Renal cortical epithelial cell (primary cell): ENCODE measurements at regions not wholly inside any gene's neighbourhood (a gene's known extent, or its start where the extent isn't known, plus 50 kb on each side); places are given as distances from the start of the nearest gene placed in this dataset.

Source experiments
- DNase-seq: peaks from one replicate; pipeline ENCODE4 v3.0.0-alpha.2; 2011; ENCODE audit warnings: low read depth

DNA sequence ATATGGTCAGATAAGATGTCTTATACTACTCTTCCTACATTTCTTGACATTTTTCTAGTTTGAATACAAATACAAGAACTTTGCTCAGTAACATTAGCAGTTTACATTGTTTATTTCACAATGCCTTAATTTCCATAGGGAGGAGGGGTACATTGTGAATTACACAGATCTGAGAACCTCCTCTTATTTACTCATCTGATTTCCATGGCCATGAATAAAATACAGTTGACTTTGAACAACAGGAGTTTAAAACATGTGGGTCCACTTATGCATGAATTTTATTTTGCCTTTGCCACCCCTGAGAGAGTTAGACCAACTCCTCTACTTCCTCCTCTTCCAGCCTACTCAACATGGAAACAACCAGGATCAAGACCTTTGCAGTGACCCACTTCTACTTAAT lies 67.7 kb downstream of the MGST1 start:
- DNase-seq, result no peak

DNA sequence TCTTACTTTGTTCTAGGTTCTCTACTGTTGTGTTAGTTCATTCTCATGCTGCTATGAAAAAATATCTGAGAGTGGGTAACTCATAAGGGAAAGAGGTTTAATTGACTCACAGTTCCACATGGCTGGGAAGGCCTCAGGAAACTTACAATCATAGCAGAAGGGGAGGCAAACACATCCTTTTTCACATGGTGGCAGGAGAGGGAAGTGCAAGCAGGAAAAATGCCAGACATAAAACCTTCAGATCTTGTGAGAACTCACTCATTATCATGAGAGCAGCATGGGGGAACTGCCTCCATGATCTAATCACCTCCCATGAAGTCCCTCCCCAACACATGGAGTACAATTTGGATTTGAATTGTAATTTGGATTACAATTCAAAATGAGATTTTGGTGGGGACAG lies 69.6 kb downstream of the MGST1 start:
- DNase-seq, result no peak

DNA sequence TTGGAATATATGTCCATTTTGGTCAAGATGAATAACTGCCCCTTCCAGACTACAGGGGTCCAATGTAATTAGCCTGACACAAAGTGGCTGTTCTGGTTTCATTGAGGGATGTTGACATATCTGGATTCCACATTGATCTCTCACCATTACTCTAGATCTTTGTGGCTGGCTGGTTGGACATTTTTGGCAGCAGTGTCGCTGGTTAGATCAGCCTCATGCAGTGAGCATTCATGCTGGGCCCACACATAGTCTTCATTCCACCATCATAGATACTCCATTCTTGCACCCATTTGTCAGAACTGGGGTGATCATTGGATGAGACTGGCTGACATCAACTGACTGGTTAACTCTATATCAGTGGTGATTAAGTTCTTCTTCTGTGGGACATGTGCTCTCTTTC lies 74.4 kb downstream of the MGST1 start:
- no peak for DNase-seq

DNA sequence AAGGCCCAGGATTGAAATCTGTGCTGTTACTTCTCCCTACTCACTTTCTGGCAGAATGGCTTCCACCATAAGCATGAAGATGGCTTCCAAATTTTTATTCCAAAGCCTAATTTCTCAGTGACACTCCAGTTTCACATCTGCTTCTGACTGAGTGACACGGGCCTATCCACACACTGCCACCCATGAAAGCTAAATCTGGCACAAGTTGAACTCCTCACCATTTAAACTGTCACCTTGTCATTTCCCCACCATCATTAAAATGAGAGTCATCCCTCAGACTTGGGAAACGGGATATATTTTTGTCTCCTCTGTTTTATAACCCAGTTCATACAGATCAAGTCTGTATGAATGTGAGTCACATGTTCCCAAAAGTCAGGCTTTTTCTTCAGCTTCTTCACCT lies 77.1 kb downstream of the MGST1 start:
- no peak for DNase-seq

DNA sequence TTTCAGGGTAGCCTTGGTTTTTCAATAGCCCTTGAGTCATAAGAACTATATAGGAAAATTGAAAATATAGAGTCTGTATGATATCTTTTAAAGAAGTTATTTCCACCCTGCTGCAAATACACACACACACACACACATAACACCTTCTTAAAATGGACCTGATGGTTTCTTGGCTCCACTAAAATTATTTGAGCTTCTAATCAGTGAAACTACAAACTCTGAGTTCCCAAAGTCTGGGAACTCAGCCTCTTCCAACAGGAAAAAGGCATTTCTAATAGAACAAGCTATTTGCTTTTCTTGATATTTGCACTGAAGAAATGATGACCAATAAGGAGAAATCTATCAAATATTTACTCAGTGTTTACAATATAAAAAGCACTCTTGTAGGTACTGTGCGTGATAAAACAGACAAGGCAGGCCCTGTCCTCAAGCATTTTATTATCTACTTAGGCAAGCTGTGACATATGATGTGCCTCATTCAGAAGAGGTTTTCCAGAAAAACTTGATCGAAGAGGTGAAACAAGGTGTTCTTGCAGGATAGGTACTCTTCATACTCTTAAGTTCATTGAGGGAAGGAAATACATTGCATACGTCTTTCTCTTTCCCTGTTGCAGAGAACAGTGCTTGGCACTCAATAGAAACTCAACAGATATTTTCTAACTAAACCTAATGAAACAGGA lies 88.6 kb downstream of the MGST1 start:
- no peak for DNase-seq

DNA sequence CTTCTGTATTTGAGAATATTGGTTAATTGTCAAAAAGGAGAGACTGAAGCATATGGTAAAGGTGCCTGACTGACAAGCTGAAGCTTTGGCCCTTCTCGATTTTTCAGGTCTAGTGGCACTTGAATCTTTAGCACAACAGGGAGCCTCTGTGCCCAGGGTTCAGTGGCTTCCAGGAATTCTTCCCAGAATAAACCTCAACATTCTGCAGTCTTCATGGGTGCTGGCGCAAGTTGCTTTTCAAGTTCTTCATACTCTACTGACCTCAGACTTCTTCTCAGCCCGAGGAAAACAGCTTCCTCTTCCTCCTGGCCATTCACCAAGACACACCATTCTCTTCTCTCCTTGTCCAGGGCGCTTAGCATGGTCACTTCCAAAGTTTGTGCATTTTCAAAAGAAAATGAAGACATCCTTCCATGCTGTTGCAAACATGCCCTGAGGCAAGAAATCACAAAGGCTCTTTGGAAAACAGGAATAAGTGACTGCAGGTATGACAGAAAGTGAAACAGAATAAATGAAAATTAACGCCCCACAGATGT lies 89.9 kb downstream of the MGST1 start:
- peak; percentile 53 for DNase-seq

DNA sequence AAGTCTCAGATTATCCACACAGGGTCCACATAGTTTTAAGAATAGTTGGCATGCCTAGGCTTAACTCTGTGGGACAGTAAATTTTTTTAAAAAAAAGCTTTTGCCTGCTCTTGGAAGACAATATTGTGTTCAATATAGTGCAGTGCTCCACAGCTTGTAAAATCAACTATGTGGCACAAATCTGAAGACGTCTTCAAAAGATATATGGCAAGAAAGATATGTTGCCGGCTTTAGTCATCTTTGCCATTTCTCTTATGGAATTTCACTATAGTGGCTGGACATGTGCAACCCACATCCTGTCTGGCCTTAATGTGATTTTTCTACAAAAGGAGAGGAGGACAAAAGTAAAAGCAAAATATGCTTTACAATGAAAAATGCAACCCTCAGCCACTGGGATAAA lies 90.5 kb downstream of the MGST1 start:
- no peak for DNase-seq

DNA sequence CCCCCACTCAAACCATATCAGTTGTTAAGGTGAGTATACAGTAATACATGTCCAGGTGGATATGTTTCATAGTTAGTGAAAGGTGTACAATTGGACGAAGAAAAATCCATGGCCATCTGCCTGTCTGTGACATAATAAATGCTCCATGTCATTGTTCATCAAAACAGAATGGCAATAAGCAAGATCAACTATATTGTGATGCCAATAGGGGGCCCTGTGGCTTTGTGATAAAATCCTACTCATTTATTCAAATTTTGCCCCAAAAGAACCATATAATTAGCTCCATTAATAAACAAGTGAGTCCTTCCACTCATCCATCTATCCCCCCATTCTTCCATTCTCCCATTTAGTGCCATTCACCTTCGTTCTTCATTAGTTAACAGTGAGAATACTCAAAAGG lies 102.0 kb downstream of the MGST1 start:
- no peak for DNase-seq

DNA sequence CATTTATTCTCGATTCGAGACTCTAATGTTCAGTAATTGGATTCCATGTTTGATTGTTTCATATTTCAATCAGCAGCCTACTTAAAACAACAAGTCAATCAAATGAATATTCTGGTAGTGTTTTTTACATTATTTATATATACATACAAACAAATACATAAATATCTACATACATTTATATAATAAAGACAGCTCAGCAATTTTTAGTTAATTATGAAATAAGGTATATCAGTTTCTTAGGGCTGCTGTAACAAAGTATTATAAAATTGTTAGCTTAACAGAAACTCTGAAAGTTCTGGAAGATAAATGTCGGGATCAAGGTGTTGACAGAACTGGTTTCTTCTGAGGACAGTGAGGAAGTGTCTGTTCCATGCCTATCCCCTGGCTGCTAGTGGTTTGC lies 105.9 kb downstream of the MGST1 start:
- no peak for DNase-seq

DNA sequence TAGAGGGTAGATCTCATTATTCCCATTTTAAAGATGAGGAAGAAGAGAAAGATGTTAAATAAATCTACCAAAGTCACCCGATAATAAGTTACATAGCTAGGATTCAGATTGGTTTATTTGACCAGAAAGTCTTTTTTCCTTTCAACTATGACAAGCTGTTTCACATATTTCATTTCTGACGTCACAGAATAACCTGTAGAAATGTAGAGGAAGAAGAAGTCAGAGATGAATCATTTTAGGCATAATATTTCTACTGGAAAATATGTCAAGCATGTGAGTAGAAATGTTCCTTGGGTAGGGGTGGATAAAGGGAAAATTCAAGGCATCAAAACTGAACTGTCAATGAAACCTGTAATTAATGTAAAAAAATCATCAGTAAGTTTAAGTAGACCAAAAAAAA lies 107.0 kb downstream of the MGST1 start:
- no peak for DNase-seq

DNA sequence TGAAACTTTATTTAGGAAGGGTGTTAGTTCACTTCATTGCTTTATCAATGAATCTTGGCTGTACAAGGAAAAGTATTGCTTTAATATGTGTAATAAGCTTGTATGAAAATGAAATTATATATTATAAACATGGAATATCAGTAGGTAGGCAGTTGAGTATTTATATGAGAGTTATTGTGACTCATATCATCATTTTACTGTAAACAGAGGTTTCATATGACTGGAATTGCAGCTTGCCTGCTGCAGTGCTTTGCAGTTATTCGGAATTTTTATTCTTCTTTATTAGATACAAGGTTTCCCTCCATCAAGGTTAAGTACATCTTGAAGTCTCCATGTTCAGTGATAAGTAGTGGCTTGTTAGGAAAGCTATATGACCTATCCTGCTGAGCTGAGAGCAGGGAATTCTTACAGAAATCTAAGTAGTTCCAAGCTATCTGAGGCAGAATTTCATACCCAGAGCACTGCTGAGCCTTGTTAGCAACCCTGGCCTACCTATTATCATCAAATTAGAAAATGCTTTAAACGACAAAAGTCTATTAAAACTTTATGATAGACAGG lies 111.2 kb downstream of the MGST1 start:
- no peak for DNase-seq

DNA sequence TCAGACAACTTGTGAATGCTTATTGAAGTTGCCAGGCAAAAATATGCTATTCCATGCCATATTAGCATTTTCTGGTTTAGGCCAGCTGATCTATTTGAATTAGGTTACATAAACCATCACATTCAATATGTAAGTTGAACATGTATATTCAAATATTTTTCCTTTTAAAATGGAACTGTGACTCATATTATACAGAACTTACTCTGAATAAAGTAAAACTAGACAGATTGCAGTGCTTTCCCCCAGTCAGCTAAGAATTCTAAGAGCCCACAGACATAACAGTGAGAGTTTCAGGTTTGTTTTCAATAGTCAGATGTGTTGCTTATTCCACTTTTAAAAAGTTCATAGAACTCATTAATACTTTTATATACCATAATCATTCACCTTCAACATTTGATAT lies 119.8 kb downstream of the MGST1 start:
- DNase-seq, result no peak

DNA sequence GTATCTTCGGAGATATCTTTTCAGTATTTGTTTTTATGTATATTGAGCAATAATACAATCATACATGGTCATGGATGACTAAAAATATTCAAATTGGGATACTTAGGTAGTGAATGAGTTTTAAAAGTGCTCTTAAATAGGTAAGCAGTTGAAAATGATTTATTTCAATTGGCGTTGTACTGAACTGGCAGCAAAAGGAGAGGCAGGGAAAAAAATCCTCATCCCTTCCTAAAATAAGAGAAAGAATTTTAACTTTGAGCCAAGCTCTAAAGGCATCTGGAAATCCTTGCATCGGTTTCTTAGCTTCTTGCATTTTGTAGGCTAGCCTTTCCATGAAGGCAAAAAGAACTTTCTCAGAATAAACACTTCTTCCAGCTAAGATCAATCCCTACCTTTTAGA lies 125.2 kb downstream of the MGST1 start:
- no peak for DNase-seq

DNA sequence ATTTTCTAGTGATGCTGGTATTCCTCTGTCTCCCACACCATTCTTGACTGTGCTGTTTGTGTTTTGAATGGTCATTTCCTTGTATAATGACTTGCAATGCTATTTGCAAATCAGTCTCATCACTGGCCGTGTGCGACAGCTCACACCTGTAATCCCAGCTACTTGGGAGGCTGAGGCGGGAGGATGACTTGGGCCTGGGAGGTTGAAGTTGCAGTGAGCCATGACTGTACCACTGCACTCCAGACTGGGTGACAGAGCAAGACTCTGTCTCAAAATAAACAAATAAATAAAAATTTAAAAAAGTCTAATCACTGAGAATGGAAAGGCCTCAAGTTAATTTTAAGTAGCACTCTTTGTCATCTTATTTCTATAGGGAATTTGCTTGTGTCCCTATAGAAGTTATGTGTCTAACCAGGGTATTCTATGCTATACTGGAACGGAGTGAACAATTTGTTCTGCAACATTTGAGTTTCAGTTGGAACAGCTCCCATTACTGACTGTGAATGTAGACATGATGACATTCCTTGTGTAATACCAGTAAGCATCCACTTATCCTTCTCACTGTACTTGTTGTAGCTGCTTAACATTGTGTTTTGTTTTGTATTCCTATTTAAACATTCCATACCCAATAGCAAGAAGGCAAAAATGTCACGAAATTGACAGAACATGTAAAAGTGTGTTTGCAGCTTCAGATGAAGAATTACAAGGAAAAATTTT lies 126.3 kb downstream of the MGST1 start:
- no peak for DNase-seq

DNA sequence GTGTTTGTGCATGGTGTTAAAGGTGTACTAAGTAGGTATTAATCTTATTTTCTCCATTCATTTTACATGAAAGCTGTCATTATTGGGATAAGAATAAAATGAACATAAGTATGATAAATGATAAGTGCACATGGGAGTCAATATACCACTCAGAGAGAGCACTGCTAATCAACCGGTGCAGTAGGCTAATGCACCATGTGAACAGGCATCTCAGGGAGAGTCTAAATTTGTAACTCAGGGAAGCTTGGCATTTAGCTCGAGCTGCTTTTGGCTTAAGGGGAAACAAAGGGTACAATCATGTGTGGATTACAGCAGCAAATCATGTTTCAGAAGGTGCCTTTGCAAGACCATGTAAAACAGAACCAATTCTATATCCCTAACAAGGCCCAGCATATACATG lies 127.4 kb downstream of the MGST1 start:
- DNase-seq, result no peak

DNA sequence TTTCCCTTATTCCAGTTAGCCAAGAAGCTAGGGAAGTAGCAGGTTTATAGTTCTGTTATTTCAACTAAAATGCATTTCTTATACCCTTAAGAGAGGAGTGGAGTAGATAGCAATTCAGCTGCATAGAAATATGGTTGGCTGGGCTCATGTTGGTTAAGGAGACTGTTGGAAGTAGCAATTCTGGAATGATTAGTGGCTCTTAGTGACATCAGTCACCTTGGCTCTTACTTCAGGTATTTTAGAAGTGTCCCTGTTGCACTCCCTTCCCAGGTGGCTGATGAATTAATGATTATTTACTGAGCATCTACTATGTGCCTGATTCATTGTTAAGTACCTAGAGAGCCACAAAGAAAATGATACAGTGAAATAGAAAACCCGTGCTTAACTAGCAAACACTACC lies 128.1 kb downstream of the MGST1 start:
- DNase-seq, result no peak

DNA sequence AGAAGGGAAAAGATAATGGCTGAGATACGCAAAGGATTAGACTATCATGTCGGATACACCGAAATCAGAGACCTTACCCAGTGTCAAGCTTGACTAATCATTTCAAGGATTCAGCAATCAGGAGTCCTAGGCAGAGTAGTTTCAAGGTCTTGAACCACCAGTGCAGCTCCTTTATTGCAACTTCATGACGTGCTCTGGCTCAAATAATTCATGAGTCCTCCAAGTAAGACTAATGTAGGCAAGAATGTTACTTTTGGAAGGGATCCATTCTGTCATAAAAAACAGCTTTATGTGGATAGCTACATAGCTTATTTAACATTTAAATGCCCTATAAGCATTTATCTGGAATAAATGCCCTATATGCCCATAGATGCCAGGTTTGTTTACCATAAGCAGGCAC lies 123.2 kb downstream of the LMO3 start:
- DNase-seq, result no peak

DNA sequence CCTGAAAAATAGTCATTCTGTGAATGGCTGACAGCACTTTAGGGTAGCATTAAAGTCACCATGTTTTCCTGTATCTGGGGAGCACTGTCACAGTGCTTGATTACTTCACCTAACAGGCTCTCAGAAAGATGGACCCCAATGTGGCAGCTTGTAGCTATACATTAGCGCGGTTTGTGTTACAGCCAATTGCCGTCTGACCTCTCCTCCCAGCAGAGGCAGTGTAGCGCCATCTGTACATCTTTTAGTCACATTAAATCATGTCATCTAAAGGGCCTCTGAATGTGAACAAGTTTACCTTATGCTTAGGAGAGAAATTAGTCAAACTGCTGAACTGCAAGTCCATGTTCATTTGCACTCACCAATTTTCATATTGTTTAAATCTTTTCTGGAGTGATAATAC lies 113.7 kb downstream of the LMO3 start:
- DNase-seq, result no peak

DNA sequence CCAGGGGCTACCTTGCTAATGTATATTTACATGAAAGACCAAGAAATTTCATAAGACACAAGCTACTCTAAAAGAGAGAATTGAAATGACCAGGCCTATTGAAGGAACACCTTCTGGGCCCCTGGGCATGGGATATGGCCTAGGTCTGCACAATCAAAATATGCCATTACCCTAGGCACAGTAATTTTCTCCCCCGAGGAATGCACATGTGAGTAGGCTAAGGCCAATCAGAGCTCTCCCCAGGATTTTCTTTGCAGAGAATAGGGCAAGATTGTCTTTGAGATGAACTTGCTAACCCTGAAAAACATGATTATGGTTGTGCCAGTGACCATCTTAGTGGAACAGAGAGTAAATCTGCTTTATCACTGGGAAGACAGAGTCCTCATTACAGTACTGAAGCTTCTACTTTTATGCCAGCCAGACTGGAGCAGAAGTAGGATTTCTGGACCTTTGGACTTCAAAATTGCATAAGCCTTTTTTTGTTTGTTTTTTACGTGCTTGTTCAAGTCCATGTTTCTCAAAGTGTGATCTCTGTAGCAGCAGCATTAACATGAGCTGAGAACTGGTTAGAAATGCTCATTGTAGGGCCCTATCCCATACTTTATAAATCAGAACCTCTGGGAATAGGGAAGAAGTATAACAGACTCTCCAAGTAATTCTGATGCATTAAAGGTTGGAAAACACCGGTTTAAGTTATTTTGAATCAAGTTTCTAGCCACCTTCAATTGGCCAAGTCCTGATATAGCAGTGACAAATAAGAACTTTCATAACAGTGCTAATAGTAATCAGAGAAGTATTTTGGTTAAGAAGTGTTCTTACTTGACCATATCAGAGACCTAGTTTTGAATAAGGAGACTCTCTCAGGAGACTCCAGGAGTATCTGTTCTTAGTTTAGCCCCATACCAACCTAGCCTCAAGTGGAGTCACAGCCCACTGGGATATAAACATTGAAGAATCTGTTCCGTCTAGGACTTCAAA lies 112.9 kb downstream of the LMO3 start:
- DNase-seq, result no peak

DNA sequence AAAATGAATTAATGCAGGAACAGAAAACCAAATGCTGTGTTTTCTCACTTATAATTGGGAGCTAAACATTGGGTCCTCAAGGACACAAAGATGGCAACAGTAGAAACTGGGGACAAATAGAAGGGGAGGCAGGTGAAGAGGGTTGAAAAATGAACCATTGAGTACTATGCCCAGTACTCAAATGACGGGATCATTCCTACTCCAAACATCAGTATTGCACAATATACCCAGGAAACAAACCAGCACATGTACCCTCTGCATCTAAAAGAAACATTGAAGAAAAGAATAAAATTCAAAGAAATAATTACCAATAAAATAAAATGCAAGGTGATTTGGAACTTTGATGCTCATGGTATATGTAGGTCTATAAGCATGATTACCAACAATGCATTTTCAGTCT lies 110.8 kb downstream of the LMO3 start:
- no peak for DNase-seq
